ENCODE measurements at regions not wholly inside any gene's neighbourhood (a gene's known extent, or its start where the extent isn't known, plus 50 kb on each side); places are given as distances from the start of the nearest gene placed in this dataset.

- FAIRE-seq: no peak
- TF ChIP-seq CTCF (IDR thresholded peaks at IDR 0.05; ENCODE audit: borderline replicate concordance, extremely low read depth, insufficient read depth): no peak
- Histone ChIP-seq H3K4me3 (ENCODE audit: low read length in 3 of 3) (no peak overlapping the region), H3K36me3 (ENCODE audit: control insufficient read depth in 2 of 3, insufficient read depth in 3 of 3, low read length in 3 of 3) (no peaks in the 10 kb centered on the region), H3K9ac (ENCODE audit: low read length in 3 of 3) (no peak overlapping the region), H3K27ac (ENCODE audit: low read depth in 2 of 2, low read length in 2 of 2) (no peak overlapping the region), H3K9me3 (ENCODE audit: control insufficient read depth in 2 of 3, insufficient read depth in 1 of 3, low read length in 3 of 3) (no peaks in the 10 kb centered on the region), H3K27me3 (ENCODE audit: control insufficient read depth, insufficient read depth, low read length) (no peaks in the 10 kb centered on the region), H3K4me1 (ENCODE audit: control insufficient read depth in 2 of 3, insufficient read depth in 2 of 3, low read depth in 1 of 3, low read length in 3 of 3) (no peaks in the 10 kb centered on the region)
- intact Hi-C loops (cut with DNase I): no loop called here
- no peak for DNase-seq
These were observed 540.7 kb upstream of the TMEFF2 start for GRCh38 chr2:192735447-192735846.

DNA sequence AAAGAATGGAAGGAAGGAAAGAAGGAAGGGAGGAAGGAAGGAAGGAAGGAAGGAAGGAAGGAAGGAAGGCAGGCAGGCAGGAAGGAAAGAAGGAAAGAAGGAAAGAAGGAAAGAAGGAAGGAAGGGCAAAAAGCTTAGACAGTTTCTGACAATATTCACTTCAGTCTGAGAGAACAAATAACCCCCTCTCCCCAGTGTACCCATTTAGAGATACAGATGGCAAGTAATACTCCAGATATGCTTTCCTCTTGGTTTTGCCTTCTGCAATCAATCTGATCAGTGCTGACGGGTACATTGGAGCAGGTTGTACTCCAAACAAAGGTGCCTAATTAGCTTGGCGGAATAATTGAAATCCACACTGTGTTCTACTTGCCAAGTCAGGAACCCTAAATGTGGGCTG lies 534.6 kb upstream of the TMEFF2 start:
- no peak for TF ChIP-seq CTCF (IDR thresholded peaks at IDR 0.05; ENCODE audit: borderline replicate concordance, extremely low read depth, insufficient read depth)
- intact Hi-C loops (cut with DNase I): no loop called here
- H3K9ac ChIP-seq (ENCODE audit: low read length in 3 of 3): no peak overlapping the region
- no peaks in the 10 kb centered on the region for H3K27me3 ChIP-seq (ENCODE audit: control insufficient read depth, insufficient read depth, low read length)
- FAIRE-seq (no peak), DNase-seq (no peak)
- no peaks in the 10 kb centered on the region for H3K9me3 ChIP-seq (ENCODE audit: control insufficient read depth in 2 of 3, insufficient read depth in 1 of 3, low read length in 3 of 3)
- H3K27ac ChIP-seq (ENCODE audit: low read depth in 2 of 2, low read length in 2 of 2): no peak overlapping the region
- no peaks in the 10 kb centered on the region for H3K36me3 ChIP-seq (ENCODE audit: control insufficient read depth in 2 of 3, insufficient read depth in 3 of 3, low read length in 3 of 3)
- no peaks in the 10 kb centered on the region for H3K4me1 ChIP-seq (ENCODE audit: control insufficient read depth in 2 of 3, insufficient read depth in 2 of 3, low read depth in 1 of 3, low read length in 3 of 3)
- no peak overlapping the region for H3K4me3 ChIP-seq (ENCODE audit: low read length in 3 of 3)

DNA sequence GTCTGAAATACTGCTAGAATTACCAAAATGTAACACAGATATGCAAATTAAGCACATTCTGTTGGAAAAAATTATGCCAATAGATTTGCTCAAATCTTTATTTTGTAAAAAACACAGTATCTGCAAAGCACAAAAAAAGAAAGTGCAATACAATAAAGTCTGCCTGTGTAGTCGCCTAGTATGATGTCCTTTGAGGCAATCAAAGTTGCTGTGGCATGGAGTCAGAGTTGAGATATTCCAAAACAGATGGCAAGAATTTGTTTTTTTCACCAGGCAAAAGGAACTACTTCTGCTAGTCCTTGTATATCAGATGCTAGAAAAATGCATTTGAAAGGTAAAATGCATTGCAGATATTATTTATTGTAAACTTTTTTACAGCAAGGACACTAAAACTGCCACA lies 531.3 kb upstream of the TMEFF2 start:
- H3K9ac ChIP-seq (ENCODE audit: low read length in 3 of 3): no peak overlapping the region
- DNase-seq (no peak), FAIRE-seq (no peak)
- no peak overlapping the region for H3K4me3 ChIP-seq (ENCODE audit: low read length in 3 of 3)
- TF ChIP-seq CTCF (IDR thresholded peaks at IDR 0.05; ENCODE audit: borderline replicate concordance, extremely low read depth, insufficient read depth): no peak
- no peaks in the 10 kb centered on the region for H3K9me3 ChIP-seq (ENCODE audit: control insufficient read depth in 2 of 3, insufficient read depth in 1 of 3, low read length in 3 of 3)
- no peaks in the 10 kb centered on the region for H3K36me3 ChIP-seq (ENCODE audit: control insufficient read depth in 2 of 3, insufficient read depth in 3 of 3, low read length in 3 of 3)
- no peaks in the 10 kb centered on the region for H3K4me1 ChIP-seq (ENCODE audit: control insufficient read depth in 2 of 3, insufficient read depth in 2 of 3, low read depth in 1 of 3, low read length in 3 of 3)
- no peak overlapping the region for H3K27ac ChIP-seq (ENCODE audit: low read depth in 2 of 2, low read length in 2 of 2)
- no peaks in the 10 kb centered on the region for H3K27me3 ChIP-seq (ENCODE audit: control insufficient read depth, insufficient read depth, low read length)
- intact Hi-C loops (cut with DNase I): no loop called here

DNA sequence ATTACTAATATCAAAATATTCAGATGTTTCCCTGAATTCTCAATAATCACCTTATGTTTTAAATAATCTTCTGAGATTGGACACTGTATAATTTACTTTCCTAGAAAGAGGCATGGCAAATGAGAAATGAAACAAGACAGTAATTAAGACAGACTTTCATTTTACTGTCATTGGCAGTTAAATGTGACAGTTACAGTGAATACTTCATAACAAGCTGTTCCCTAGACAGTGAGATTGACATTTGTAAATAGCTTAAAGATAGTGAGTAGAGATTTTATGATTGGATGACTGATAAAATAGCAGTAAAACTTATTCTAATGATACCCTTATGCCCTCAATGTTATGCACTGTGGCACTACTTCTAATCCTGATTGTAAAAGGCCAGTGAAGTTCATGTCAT lies 524.9 kb upstream of the TMEFF2 start:
- H3K4me3 ChIP-seq (ENCODE audit: low read length in 3 of 3): no peak overlapping the region
- intact Hi-C loops (cut with DNase I): no loop called here
- no peak overlapping the region for H3K27ac ChIP-seq (ENCODE audit: low read depth in 2 of 2, low read length in 2 of 2)
- H3K9ac ChIP-seq (ENCODE audit: low read length in 3 of 3): no peak overlapping the region
- no peaks in the 10 kb centered on the region for H3K4me1 ChIP-seq (ENCODE audit: control insufficient read depth in 2 of 3, insufficient read depth in 2 of 3, low read depth in 1 of 3, low read length in 3 of 3)
- no peak for TF ChIP-seq CTCF (IDR thresholded peaks at IDR 0.05; ENCODE audit: borderline replicate concordance, extremely low read depth, insufficient read depth)
- FAIRE-seq (no peak), DNase-seq (no peak)
- H3K9me3 ChIP-seq (ENCODE audit: control insufficient read depth in 2 of 3, insufficient read depth in 1 of 3, low read length in 3 of 3): no peaks in the 10 kb centered on the region
- no peaks in the 10 kb centered on the region for H3K27me3 ChIP-seq (ENCODE audit: control insufficient read depth, insufficient read depth, low read length)
- no peaks in the 10 kb centered on the region for H3K36me3 ChIP-seq (ENCODE audit: control insufficient read depth in 2 of 3, insufficient read depth in 3 of 3, low read length in 3 of 3)
